ENCODE measurements at regions not wholly inside any gene's neighbourhood (a gene's known extent, or its start where the extent isn't known, plus 50 kb on each side); places are given as distances from the start of the nearest gene placed in this dataset.

- H3K27ac ChIP-seq: no peak overlapping the region
- TF ChIP-seq CTCF (conservative IDR thresholded peaks at IDR 0.05): no peak
These were observed 189.5 kb downstream of the CENPC start for GRCh38 chr4:67355806-67356205.

- H3K27ac ChIP-seq: no peak overlapping the region
- no peak for TF ChIP-seq CTCF (conservative IDR thresholded peaks at IDR 0.05)
These were observed 198.6 kb downstream of the CENPC start for GRCh38 chr4:67346654-67347053.

- no peak overlapping the region for H3K27ac ChIP-seq
- no peak for TF ChIP-seq CTCF (conservative IDR thresholded peaks at IDR 0.05)
These were observed 200.5 kb downstream of the CENPC start for GRCh38 chr4:67344594-67345380.

- no peak for TF ChIP-seq CTCF (conservative IDR thresholded peaks at IDR 0.05)
- no peak overlapping the region for H3K27ac ChIP-seq
These were observed 202.1 kb downstream of the CENPC start for GRCh38 chr4:67343199-67343598.

- TF ChIP-seq CTCF (conservative IDR thresholded peaks at IDR 0.05): no peak
- H3K27ac ChIP-seq: no peak overlapping the region
These were observed 203.0 kb downstream of the CENPC start for GRCh38 chr4:67342291-67342690.

GRCh38 chr4:67333664-67334063, 211.6 kb downstream of the CENPC start:
- H3K27ac ChIP-seq: no peak overlapping the region
- no peak for TF ChIP-seq CTCF (conservative IDR thresholded peaks at IDR 0.05)

- peak; percentile 79 for TF ChIP-seq CTCF (conservative IDR thresholded peaks at IDR 0.05)
- H3K27ac ChIP-seq: no peak overlapping the region
These were observed 212.7 kb downstream of the CENPC start for GRCh38 chr4:67332627-67333026.
